Endothelial cell of umbilical vein (primary cell): ENCODE measurements at regions not wholly inside any gene's neighbourhood (a gene's known extent, or its start where the extent isn't known, plus 50 kb on each side); places are given as distances from the start of the nearest gene placed in this dataset.

Experiments
- BruUV-seq: library from RNA; stranded (reverse); fragments of 400-500 nt; replicated peaks from 2 replicates; lab custom pipeline; 2021; lab: Mats Ljungman, UMichigan
- CTCF ChIA-PET: fragments of 300-600, 350-600 bp; sonication (Branson Sonifier 250); formaldehyde crosslinking; loops from one replicate; lab custom pipeline; 2021; ENCODE audit warnings: antibody characterized with exemption, inconsistent platforms; lab: Charles Lee
- POLR2A ChIA-PET: fragments of 300-600, 350-600 bp; sonication (Branson Sonifier 250); formaldehyde crosslinking; loops from one replicate; lab custom pipeline; 2021; ENCODE audit warnings: antibody characterized with exemption, inconsistent platforms; lab: Charles Lee
- DNase-seq: peaks from one replicate; pipeline ENCODE4 v3.0.0-alpha.2; 2011; ENCODE audit warnings: low read depth, low spot score
- FAIRE-seq: peaks from 2 replicates; lab custom pipeline; 2011; peaks lifted over from hg19 to GRCh38; lab: Jason Lieb, UNC
- H2AFZ ChIP-seq: 2 replicates; pipeline ENCODE4 v1.6.0; 2012; ENCODE audit warnings: low read depth, low read length, control low read depth, inconsistent platforms
- H3K27ac ChIP-seq: 2 replicates; pipeline ENCODE4 v1.5.1; 2011; ENCODE audit warnings: low read depth, mild to moderate bottlenecking, control low read depth, low read length, moderate library complexity; ENCODE audit not compliant: insufficient read depth
- H3K27me3 ChIP-seq, 2 experiments: 2 replicates each; pipeline versions ENCODE4 v1.6.0 to v1.6.1; 2011; ENCODE audit warnings: low read length in 2 of 2, mixed read lengths in 1 of 2; ENCODE audit not compliant: control insufficient read depth in 2 of 2, insufficient read depth in 2 of 2
- H3K36me3 ChIP-seq, 2 experiments: 2 replicates in 1 of 2; 3 replicates in 1 of 2; pipeline ENCODE4 v1.5.1; 2011; ENCODE audit warnings: low read length in 2 of 2, mild to moderate bottlenecking in 1 of 2, moderate library complexity in 1 of 2; ENCODE audit not compliant: control insufficient read depth in 2 of 2, insufficient read depth in 2 of 2; ENCODE audit errors: extremely low read depth in 1 of 2
- H3K4me1 ChIP-seq: 3 replicates; pipeline ENCODE4 v1.5.1; 2011; ENCODE audit warnings: mild to moderate bottlenecking, low read length; ENCODE audit not compliant: control insufficient read depth, insufficient read depth; ENCODE audit errors: extremely low read depth
- H3K4me2 ChIP-seq: 2 replicates; pipeline ENCODE4 v1.6.1; 2011; ENCODE audit warnings: low read length, control low read depth, mixed read lengths; ENCODE audit not compliant: insufficient read depth
- H3K4me3 ChIP-seq, 3 experiments: fragments of 200-600 bp in 1 of 3; sonication (generic), shearing (Covaris generic) in 1 of 3; replicated peaks in 1 of 3; 2 replicates each; pipeline ENCODE4 v1.5.1; 2011 to 2016; ENCODE audit warnings: control low read depth in 3 of 3, low read length in 3 of 3, mild to moderate bottlenecking in 2 of 3, inconsistent platforms in 1 of 3, low read depth in 1 of 3, moderate library complexity in 1 of 3; ENCODE audit not compliant: insufficient read depth in 1 of 3
- H3K79me2 ChIP-seq: 2 replicates; pipeline ENCODE4 v1.6.0; 2012; ENCODE audit warnings: low read length, inconsistent platforms; ENCODE audit not compliant: control insufficient read depth, insufficient read depth
- H3K9ac ChIP-seq: replicated peaks from 2 replicates; pipeline ENCODE3; 2011; ENCODE audit warnings: low read length, control low read depth; ENCODE audit not compliant: insufficient read depth; ENCODE audit errors: extremely low read depth
- H3K9me1 ChIP-seq: replicated peaks from 3 replicates; pipeline ENCODE4 v1.6.0; 2011; ENCODE audit warnings: mild to moderate bottlenecking, low read length; ENCODE audit not compliant: control insufficient read depth, insufficient read depth; ENCODE audit errors: extremely low read depth
- H3K9me3 ChIP-seq: replicated peaks from 2 replicates; pipeline ENCODE4 v1.5.1; 2012; ENCODE audit warnings: low read length, inconsistent platforms; ENCODE audit not compliant: control insufficient read depth, insufficient read depth
- H4K20me1 ChIP-seq: replicated peaks from 2 replicates; pipeline ENCODE3; 2011; ENCODE audit warnings: mild to moderate bottlenecking, low read length; ENCODE audit not compliant: control insufficient read depth, insufficient read depth; ENCODE audit errors: extremely low read depth
- EZH2 ChIP-seq: IDR thresholded peaks from 2 replicates; pipeline ENCODE4 v1.6.1; 2012; ENCODE audit warnings: borderline replicate concordance, low read depth, mild to moderate bottlenecking, moderate library complexity, low read length, inconsistent platforms; ENCODE audit not compliant: severe bottlenecking
- FOS ChIP-seq: IDR thresholded peaks from 2 replicates; pipeline ENCODE4 v1.6.1; 2011; ENCODE audit warnings: mild to moderate bottlenecking, low read length, moderate library complexity, borderline replicate concordance; ENCODE audit not compliant: insufficient read depth
- GATA2 ChIP-seq: IDR thresholded peaks from 2 replicates; pipeline ENCODE4 v1.7.0; 2011; ENCODE audit warnings: low read depth, mild to moderate bottlenecking, moderate library complexity, mixed read lengths, low read length; ENCODE audit not compliant: insufficient read length, insufficient read depth
- JUN ChIP-seq: IDR thresholded peaks from 2 replicates; pipeline ENCODE4 v1.6.1; 2011; ENCODE audit warnings: borderline replicate concordance, low read depth; ENCODE audit not compliant: insufficient read length, insufficient read depth
- MYC ChIP-seq: IDR thresholded peaks from one replicate; pipeline ENCODE4 v1.6.1; 2011; ENCODE audit warnings: mild to moderate bottlenecking, low read depth, low read length
- POLR2A ChIP-seq: IDR thresholded peaks from 2 replicates; pipeline ENCODE4 v1.6.1; 2012; ENCODE audit warnings: low read depth, mild to moderate bottlenecking, control low read depth, low read length
- POLR2AphosphoS5 ChIP-seq: IDR thresholded peaks from 2 replicates; pipeline ENCODE4 v1.6.1; 2012; ENCODE audit warnings: low read depth, mild to moderate bottlenecking, control low read depth, low read length, moderate library complexity; ENCODE audit not compliant: insufficient read depth
- dilution Hi-C: fragments of 300-500 bp; cut with MboI; formaldehyde crosslinking; loops from one replicate; pipeline ENCODE4 v1.15.0; 2019; ENCODE audit warnings: low sequenced_read_pairs; ENCODE audit not compliant: extremely low pct_ligation_motif_present
- intact Hi-C: fragments of 100-400 bp; cut with micrococcal nuclease; formaldehyde crosslinking; loops from one replicate; pipeline ENCODE4 v1.10.0; 2022
- TF ChIP-seq, protein P1 (sequence below): IDR thresholded peaks from 2 replicates; pipeline ENCODE4 v1.6.1; 2011; ENCODE audit not compliant: insufficient read depth, insufficient read length
- TF ChIP-seq, protein P2 (sequence below), 2 donors: IDR thresholded peaks; 1 replicate in 1 of 2; 2 replicates in 1 of 2; pipeline ENCODE4 v1.5.1; 2011; ENCODE audit warnings: low read length in 2 of 2, mild to moderate bottlenecking in 2 of 2, moderate library complexity in 2 of 2, control low read depth in 1 of 2, inconsistent platforms in 1 of 2, low read depth in 1 of 2; ENCODE audit not compliant: insufficient read depth in 1 of 2; ENCODE audit errors: extremely low read depth in 1 of 2

GRCh38 chr10:57579926-57580325 lies 687.8 kb downstream of the IPMK start:
- dilution Hi-C loops = no loop called here
- CTCF ChIA-PET = no interaction called here
- no peak for FAIRE-seq
- H2AFZ ChIP-seq = no peak overlapping the region
- H3K9me3 ChIP-seq = peaks cover under 1% of the 10 kb centered on the region
- BruUV-seq = no TSS peak
- intact Hi-C loops = no loop called here
- no peaks in the 10 kb centered on the region for H4K20me1 ChIP-seq
- no peak overlapping the region for H3K27ac ChIP-seq
- POLR2A ChIA-PET = no interaction called here
- no peaks in the 10 kb centered on the region for H3K4me1 ChIP-seq
- H3K4me2 ChIP-seq = no peak overlapping the region
- H3K4me3 ChIP-seq = no peak overlapping the region
- DNase-seq = no peak
- H3K9ac ChIP-seq = no peak overlapping the region
- no peak for TF ChIP-seq EZH2
- no peak for TF ChIP-seq JUN
- TF ChIP-seq MYC = no peak
- no peak for TF ChIP-seq POLR2AphosphoS5
- no peak for TF ChIP-seq POLR2A
- TF ChIP-seq GATA2 = no peak
- no peak for TF ChIP-seq FOS
- TF ChIP-seq, protein P1, sequence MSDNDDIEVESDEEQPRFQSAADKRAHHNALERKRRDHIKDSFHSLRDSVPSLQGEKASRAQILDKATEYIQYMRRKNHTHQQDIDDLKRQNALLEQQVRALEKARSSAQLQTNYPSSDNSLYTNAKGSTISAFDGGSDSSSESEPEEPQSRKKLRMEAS = no peak
- TF ChIP-seq, protein P2, sequence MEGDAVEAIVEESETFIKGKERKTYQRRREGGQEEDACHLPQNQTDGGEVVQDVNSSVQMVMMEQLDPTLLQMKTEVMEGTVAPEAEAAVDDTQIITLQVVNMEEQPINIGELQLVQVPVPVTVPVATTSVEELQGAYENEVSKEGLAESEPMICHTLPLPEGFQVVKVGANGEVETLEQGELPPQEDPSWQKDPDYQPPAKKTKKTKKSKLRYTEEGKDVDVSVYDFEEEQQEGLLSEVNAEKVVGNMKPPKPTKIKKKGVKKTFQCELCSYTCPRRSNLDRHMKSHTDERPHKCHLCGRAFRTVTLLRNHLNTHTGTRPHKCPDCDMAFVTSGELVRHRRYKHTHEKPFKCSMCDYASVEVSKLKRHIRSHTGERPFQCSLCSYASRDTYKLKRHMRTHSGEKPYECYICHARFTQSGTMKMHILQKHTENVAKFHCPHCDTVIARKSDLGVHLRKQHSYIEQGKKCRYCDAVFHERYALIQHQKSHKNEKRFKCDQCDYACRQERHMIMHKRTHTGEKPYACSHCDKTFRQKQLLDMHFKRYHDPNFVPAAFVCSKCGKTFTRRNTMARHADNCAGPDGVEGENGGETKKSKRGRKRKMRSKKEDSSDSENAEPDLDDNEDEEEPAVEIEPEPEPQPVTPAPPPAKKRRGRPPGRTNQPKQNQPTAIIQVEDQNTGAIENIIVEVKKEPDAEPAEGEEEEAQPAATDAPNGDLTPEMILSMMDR (IDR thresholded peaks at IDR 0.05; ENCODE audit: extremely low read depth in 1 of 2, insufficient read depth in 1 of 2, low read depth in 1 of 2, low read length in 2 of 2) = no peak
- no peaks in the 10 kb centered on the region for H3K79me2 ChIP-seq
- no peaks in the 10 kb centered on the region for H3K36me3 ChIP-seq
- no peaks in the 10 kb centered on the region for H3K27me3 ChIP-seq
- H3K9me1 ChIP-seq = no peaks in the 10 kb centered on the region
